NCI-H524 (cell line): ENCODE measurements at regions not wholly inside any gene's neighbourhood (a gene's known extent, or its start where the extent isn't known, plus 50 kb on each side); places are given as distances from the start of the nearest gene placed in this dataset.
A peak's percentile ranks its signal among the peaks of the same experiment; 100 is the strongest.

Experiments
- DNase-seq, 2 experiments: peaks; one replicate each; lab custom pipeline; 2025; lab: John Stamatoyannopoulos, UW

DNA sequence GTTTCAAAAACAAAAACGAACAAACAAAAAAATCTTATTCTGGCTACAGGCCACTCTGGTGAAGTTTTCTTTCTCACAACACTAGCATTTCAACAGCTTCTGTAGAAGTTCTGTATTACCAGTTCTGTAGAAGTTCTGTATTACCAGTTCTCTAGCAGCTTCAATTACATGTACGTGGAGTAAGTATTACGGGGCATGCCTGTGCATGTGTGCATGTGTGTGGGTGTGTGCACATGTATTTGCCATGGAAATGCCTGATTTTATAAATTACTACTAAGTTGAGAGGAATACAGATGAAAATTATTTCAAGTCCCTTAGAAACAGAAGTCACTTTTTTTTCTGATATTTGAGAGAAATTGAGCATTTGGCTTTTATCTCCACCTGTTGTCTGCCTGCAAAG, 414.2 kb downstream of the FOXO1 start:
- DNase-seq: no peak

DNA sequence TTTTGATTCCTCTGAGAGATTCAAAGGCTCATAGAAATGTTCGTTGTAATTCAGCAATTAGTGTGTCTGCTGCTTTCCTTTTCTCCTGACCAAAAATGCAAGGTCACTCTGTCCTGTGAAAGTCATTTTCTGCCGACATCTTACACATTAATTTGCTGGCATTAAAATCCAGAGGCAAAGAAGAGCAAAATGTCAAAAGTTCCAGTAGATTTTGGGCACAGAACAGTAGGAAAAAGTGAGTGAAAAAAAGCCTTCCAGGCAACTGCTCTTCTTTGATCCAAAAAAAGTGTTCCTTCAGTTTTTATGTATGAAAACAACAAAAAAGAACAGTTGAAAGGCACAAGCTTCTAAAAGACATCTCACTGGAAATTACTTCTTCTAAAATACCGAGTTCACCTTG, 413.8 kb downstream of the FOXO1 start:
- DNase-seq: no peak

DNA sequence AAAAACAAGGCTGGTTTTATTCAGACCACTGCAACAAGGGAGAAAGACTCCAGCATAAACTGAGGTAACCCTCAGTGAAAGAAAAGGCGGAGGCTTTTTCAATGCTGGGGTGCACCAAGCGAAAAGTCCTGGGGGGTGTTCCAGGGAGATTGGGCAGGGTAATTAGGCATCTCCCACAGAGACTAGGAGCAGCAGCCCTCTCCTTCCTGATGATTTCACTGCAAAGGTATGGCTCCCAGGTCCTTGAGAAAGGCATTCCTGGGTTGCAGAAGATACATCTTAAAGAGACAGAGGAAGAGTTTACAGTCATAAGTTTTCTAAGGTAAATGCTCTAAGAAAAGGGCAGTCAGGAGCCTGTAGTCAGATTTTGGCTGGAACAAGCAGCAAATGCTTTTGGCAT, 412.0 kb downstream of the FOXO1 start:
- no peak for DNase-seq

DNA sequence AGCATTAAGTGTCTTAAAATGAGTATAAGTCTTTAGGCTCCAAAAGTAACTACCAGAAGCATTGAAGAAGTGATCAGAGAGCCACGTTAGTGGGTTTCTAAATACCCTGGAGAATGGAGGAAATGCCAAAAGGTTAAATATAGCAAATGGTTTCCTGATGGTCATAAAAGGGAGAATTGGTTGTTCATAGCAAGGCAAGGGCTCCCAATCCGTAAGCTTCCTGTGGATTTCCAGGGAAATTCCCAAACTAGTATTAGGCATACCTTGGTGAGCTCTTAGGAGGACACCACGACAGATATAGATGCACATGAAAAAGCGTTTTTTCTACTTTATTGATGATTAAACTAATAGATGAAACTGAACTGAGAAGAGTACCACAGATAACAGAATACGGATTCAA, 410.9 kb downstream of the FOXO1 start:
- DNase-seq: no peak

DNA sequence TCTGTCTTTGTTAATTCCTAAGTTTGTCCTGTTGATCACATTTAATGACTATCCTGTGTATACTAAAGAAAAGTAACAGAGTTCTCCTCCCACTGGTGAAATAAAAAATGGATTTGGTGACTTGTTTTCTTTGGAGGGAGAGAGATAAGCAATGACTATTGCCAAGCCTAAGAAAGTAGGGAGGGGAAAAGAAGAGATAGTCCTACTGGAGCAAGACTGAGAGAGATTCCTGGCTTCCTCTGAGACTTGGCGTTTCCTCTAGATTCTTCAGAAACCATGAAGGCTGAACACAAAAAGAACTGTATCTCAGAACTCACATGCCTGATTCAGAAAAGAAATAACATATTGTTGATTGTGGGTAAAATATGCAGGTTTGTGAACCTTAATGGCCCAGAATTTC, 406.5 kb downstream of the FOXO1 start:
- no peak for DNase-seq

DNA sequence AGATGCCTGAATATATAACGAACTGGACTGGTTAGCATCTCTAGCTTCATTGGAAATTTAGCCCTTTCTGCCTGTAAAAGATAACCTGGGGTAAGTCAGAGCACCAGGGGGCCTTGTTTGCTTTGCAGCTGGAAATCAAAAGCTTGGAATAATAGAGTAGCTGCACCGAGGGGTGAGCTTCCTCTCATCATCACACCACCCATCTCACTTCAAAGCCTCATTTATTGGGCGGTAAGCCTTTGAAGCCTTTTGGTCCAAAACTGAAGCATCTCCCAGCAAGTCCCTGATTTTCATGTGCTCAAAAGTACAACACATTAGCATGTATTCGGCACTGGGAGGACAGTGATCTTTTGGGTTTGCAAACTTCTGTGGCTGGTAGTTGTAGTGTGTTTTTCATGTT, 405.1 kb downstream of the FOXO1 start:
- no peak for DNase-seq

DNA sequence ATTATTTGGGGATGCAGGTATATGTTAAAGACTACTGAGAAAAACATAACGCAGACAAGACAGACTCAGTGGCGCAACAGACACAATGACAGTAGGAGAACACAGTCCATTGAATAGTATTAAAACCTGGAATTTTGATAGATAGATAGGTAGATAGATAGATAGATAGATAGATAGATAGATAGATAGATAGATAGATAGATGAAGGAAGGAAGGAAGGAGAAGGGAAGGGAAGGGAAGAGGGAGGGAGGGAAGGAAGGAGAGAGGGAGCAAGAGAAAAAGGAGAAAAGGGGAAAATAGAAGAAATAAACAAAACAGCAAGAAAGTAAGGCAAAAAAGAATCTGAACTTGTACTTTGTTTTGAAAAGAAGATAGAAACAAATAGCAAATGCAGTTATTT, 404.5 kb downstream of the FOXO1 start:
- no peak for DNase-seq

DNA sequence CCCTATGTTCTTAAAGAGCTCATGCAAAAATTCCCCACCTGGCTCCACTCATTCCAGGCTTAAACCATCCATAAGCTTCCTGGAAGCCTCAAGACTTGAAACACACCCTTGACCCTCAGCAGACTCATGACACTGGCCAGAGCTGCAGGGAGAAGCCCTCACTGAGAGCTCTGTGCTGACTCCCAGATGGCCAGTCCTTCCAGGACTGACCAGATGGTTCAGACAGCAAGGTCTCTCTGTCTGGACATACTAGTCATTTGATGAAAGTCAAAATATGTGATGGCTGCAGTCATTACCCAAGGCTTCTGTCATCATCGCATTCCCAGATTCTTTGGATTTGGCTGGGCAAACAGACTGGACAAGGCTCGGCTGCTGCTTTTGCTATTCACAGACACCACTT, 397.4 kb downstream of the FOXO1 start:
- DNase-seq: peak in 1 of 2 experiments; percentile 17

DNA sequence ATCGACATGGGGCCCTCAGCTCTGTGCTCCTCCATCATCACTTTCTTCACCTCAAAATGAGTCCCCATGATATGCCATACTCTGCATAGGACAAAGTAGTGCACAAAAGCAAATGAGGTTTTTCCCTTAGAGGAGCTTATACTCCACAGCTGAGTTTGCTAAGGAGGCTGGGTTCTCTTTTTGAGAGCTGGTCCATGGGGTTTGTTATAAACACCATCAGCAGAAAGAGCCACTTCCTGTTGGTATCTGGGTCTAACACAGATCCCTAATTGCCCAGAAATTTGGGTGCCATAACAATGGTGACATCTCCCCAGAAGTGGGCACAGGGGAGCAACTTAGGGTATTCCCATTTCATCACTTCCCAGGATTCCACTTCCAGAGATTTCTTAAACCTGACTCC, 395.7 kb downstream of the FOXO1 start:
- DNase-seq: no peak

DNA sequence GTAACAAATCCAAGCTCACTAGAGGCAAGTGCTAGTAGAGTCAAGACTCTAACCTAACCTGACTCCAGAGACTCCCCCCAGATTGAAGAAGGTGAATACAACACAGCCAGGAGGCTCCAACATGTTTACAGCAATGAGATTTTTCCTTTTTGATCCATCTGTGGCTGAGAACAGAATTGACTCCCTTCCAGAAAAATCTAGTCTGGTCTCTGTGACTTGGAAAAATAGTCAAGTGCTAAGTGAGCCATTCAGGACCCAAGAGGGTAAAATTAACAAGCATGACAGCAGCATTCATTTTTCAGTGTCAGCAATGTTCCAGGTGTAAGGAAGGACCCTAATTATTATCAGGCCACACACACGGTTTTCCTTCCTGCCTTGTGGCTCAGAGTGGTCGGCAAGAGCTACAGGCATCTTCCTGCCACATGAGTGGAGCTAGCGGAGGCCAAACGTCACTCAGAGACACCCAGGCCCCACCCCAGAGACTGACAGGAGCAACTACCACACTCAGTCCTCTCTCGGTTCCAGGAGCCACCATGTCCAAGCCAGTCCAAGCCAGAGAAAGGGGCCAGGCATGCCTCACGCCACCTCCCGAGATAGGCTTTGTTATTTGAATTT, 395.1 kb downstream of the FOXO1 start:
- DNase-seq: no peak

DNA sequence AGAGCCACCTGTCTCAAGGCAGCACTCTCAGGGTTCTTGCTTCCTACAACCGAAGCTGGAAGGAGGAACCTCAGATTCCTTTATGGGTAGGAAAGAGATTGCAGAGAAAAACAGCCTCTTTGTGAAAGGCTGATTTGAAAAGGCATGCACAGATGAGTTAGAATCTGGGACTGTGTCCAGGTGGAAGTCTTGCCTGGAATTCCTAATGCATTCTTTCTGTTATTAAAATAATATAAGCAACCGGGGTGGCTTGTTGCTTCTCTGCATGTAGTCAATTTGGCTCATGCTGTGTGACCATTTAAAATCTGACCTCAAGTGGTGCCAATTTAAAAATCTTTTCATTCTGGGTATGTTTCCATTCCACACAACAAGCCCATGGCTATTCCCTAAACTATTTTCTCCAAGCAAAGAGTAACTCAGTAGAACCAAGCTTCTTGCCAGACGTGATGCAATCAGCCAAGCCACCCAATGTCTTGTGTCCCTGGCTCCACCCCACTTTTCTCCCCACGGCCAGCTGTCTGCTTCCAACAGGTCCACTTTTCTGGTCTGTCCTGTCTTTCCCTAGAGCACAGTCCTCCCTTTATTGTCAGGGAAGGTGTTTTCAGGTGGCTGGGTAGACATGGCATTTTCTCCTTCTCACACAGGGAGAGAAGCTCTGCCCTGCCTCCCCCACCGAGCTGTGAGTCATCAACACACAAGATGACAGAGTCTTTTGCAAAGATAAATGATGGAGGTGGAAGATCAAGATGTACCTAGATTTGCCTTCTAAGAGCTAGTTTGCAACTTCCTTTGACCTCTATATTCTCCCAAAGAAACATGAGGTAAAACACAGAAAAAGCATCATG, 394.3 kb downstream of the FOXO1 start:
- no peak for DNase-seq

DNA sequence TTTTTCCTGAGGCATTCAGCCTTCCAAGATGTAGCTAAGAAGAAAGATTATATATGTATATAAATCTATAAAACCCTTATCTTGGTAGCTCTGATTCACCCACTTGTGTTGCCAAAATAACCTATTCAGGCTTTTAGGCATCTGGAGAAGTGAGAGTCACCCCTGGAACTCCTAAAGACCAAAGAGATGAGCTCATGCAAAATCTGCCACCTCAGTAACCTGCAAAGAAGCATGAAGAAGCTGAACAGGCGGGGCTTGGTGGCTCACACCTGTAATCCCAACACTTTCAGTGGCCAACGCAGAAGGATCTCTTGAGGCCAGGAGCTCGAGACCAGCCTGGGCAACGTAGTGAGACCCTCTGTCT, 393.7 kb downstream of the FOXO1 start:
- DNase-seq: no peak

DNA sequence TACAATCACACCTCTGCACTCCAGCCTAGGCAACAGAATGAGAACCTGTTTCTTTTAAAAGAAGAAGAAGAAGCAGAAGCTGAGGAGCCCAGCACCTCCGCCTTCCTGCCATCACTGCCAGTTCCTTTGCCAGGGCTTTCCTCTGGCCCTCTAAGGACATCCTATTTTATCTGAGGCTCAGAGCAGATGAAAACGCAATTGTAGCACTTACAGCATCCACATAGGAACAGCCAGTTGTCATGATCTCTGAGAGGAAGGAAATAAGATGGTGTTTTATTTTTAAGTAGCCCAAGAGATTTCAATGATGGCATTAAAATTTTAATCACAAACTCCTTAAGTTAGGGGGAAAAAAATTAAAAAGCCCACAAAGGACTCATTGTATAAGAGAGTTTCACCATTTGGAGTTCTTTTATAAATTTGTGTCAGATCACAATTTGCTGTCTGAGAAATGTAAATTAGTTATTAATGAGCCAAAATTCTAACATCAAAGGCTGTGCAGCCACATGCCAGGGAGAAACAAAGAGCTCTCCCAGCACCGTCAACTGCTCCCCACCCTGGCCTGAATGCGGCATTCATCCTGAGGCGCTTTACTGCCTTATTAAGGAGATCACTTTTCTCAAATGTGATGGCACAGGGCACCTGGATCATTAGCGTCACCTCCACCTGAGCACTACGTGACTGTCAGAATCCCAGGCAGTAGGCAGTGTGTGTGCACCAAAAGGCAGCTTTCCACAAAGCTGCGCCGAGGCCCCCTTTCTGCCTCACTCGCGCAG, 393.0 kb downstream of the FOXO1 start:
- no peak for DNase-seq

DNA sequence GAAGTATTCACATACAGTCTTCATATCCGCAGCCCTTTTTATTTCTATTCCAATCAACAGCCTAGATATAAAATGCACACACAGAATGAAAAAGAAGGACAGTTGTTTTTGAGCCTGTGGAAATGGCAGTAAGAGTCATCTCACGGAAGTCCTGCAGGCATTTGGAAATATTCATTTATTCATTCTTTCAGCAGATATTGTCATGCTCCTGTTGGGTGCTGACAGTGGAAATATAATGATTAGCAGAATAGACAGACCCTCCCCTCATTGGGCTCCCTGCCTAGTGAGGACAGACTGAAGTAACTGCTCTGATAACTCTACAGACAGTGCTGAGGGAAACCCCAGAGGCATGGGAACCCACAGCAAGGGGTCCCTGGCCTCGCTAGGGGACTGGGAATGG, 392.3 kb downstream of the FOXO1 start:
- no peak for DNase-seq

DNA sequence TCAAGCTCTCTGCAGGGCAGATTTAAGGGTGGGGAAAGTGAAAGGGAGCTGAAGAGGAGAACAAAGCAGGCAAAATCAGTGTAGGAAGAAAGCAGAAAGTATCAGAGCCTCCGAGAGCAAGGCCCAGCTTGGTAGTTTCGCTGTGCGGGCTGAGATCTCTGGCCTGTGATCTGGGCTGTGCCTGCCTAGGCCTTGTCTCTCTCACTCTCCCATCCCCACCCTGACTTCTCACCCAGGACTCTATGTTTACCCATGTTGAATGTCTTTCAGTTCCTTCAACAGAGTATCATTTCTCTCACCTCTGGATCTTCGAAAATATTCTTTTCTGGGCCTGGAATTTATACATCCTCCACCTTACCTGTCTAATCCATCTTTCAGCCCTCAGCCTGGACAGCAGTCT, 391.3 kb downstream of the FOXO1 start:
- DNase-seq: no peak

DNA sequence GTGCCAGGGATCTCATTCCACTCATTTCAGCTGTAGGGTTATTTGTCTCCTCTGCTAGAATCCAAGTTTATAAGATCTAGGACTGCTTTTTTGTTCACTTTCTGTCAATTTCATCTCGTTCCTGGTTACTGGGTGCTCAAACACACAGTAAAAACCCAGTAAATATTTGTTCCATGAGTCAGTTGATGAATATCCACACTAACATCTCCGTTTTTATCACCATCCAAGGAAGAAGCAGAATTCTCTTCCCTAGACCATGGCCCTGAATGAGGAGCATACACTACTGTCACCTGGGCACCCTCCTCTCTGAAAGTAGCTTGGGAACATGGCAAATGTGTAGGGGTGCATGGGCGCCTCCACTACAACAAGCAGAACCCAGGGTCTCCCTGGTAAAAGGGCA, 390.8 kb downstream of the FOXO1 start:
- no peak for DNase-seq

DNA sequence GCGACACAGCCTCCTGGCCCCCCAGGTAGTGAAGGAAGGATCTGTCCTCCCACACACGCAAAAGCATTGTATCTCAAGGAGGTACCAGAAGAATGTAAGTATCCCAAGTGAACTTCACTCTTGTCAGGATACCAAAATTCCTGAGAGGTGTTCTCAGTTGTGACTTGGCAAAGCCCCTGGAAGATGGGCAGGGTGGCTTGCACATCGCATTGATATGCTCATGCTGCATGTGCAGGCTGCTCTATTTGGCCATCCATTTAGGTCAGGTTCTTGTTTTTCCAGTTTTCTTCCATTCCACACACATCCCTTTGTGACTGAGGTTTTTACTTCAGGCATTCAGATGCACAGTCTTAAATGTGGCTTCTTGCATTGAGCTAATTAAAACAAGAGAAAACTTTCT, 382.8 kb downstream of the FOXO1 start:
- no peak for DNase-seq

DNA sequence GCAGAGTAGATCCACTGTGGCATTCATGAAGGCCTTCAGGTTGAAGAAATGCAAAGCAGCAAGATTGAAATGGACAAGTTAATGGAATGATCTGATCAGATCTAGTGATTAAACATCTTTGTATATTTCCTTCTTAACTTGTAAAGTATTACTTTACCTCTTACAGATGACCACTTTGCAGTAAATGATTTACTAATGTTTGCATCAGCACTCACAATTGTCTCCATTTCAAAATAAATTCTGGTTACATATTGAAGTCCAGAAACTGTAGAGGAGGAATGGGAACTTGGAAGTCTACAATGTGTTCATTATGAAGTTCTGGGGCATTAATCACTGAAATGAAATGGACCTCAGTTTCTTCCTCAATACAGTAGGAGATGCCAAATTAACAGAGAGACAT, 380.8 kb downstream of the FOXO1 start:
- DNase-seq: no peak

DNA sequence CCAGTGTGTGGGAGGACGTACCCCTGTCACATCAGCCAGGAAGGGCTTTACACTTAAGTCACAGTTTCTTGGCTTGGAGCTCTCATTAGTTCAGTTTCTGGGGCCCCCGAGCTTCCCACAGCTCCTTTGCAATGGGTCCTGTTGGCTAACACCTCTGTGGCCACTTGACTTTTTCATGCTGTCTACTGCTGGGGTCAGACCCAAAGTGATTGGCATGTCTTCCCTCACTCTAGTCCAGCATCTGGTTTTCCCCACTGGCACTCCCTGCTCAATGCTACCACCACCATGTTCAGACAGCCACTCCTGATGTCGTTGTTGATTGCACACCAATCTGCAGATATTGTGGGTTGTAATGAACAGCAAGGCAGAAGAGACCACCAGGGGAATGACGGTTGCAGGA, 379.0 kb downstream of the FOXO1 start:
- DNase-seq: no peak

DNA sequence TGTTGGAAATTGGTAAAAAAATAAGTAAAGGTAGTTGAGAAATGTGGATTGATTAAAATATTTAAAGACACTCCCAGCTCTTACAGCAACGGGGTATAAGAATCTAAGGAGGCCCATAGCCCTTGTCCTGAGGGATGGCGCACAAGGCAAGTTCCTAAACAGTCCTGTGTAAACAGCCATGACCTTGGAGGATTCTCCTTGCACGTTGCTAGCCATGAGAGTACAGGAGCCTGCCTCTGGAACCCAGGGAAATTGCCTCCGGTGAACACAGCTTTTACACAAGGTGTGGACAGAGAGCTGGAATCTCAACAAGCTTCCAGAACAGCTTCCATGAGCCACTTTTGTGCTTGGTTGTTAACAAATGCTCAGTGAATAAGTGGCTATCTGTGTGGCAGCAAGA, 378.2 kb downstream of the FOXO1 start:
- no peak for DNase-seq

DNA sequence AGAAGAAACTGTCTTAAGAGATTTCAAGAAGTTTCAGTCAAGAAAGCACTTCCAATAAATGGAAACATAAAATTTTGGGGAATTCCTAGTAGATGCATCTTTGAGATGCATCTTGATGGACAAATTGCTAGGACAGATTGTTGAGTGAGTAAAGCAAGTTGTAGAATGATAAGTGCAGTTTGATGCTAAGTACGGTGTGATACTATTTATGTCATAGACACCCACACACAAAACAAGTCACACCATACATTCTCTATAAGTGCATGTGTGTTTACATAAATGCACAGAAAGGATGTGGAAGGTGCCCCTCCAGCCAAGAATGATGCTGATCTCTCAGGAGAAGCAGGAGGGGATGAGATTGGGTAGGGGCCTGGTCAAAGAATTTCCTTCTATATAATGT, 375.7 kb downstream of the FOXO1 start:
- no peak for DNase-seq

DNA sequence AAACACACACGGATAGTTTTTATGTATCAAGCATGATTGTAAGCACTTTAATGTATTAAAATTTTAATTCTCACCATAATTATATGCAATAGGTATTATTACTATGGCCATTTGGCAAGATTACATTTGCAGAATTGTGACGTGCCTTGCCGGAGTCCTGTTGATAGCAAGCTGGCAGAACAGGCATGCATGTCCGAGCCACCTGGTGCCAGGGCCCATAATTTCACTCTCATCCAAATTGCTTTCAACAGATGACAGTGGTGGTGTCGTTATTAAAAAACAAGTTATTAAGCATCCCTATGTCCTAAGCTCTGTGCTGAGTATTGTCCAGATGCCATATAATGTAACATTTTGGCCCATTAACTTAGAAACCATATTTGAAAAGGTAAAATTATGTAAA, 374.3 kb downstream of the FOXO1 start:
- DNase-seq: peak; percentile 23 to 71

DNA sequence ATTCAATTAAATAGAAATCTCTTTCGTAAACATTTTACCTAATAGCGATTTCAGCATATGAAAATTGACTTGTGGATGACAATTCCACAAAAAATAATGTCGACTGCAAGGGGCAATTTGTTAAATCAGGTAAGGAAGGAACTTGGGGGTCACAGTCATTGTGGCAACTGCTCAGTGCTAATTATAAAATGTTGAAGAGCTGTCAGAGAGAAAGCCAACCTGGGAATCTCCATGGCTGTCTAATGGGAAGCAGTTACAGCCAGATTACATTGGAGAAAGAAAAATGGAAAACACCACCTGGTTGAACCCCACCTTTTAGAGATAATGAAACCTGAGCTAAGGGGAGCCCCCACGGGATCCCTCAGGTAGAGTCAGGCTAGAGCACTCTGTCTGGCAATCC, 373.9 kb downstream of the FOXO1 start:
- DNase-seq: peak in 1 of 2 experiments; percentile 35
